OCI-LY3 (cell line): ENCODE measurements at regions not wholly inside any gene's neighbourhood (a gene's known extent, or its start where the extent isn't known, plus 50 kb on each side); places are given as distances from the start of the nearest gene placed in this dataset.

Experiments
- CTCF ChIP-seq: fragments of 200-600, 300-600 bp; sonication (generic); IDR thresholded peaks from 2 replicates; pipeline ENCODE4 v1.5.1; 2014; ENCODE audit warnings: antibody characterized with exemption, low read length, low read depth
- EZH2phosphoT487 ChIP-seq: fragments of 200-600 bp; shearing (Covaris generic); IDR thresholded peaks from 2 replicates; pipeline ENCODE4 v1.6.1; 2018; ENCODE audit warnings: antibody characterized with exemption, mixed run types, low read depth

- TF ChIP-seq CTCF, result no peak
- no peak for TF ChIP-seq EZH2phosphoT487
Observed at GRCh38 chr13:53112522-53112921, 83.9 kb downstream of the OLFM4 start.
